SU-DHL-6 (cell line): ENCODE measurements at regions not wholly inside any gene's neighbourhood (a gene's known extent, or its start where the extent isn't known, plus 50 kb on each side); places are given as distances from the start of the nearest gene placed in this dataset.

Experiments used
- H2AFZ ChIP-seq: fragments of 200-600 bp; sonication (generic); 2 replicates; pipeline ENCODE4 v1.6.1; 2014; ENCODE audit warnings: low read depth, mild to moderate bottlenecking, moderate library complexity, mixed read lengths, antibody characterized with exemption, low read length; ENCODE audit not compliant: severe bottlenecking
- H3F3A ChIP-seq: fragments of 200-600 bp; shearing (Covaris generic); 2 replicates; pipeline ENCODE4 v1.6.0; 2016; ENCODE audit warnings: antibody characterized with exemption, mild to moderate bottlenecking; ENCODE audit not compliant: insufficient read depth
- H3K27ac ChIP-seq: fragments of 200-600 bp; sonication (generic); 2 replicates; pipeline ENCODE4 v1.5.1; 2016; ENCODE audit warnings: low read depth, mild to moderate bottlenecking, low read length, moderate library complexity, mixed read lengths
- H3K27me3 ChIP-seq: fragments of 200-600 bp; sonication (generic), shearing (Covaris generic); 2 replicates; pipeline ENCODE4 v1.6.0; 2014; ENCODE audit warnings: mild to moderate bottlenecking, low read length
- H3K36me3 ChIP-seq: fragments of 200-600 bp; sonication (generic); 2 replicates; pipeline ENCODE4 v1.6.1; 2014; ENCODE audit warnings: mild to moderate bottlenecking, low read length, mixed read lengths
- H3K4me2 ChIP-seq: fragments of 300-600, 200-600 bp; shearing (Covaris generic), sonication (generic); 2 replicates; pipeline ENCODE4 v1.6.0; 2014; ENCODE audit warnings: low read length, low read depth, mild to moderate bottlenecking; ENCODE audit not compliant: poor library complexity, severe bottlenecking
- H3K4me3 ChIP-seq: fragments of 200-600 bp; sonication (generic); 2 replicates; pipeline ENCODE4 v1.5.1; 2014; ENCODE audit warnings: antibody characterized with exemption, low read length, mild to moderate bottlenecking, mixed read lengths; ENCODE audit not compliant: insufficient read depth, poor library complexity, severe bottlenecking
- H3K79me2 ChIP-seq: fragments of 200-600 bp; sonication (generic); 2 replicates; pipeline ENCODE4 v1.6.1; 2014; ENCODE audit warnings: mild to moderate bottlenecking, low read length, moderate library complexity; ENCODE audit not compliant: insufficient read depth
- H3K9ac ChIP-seq: fragments of 200-600 bp; sonication (generic); 2 replicates; pipeline ENCODE4 v1.7.0; 2014; ENCODE audit warnings: mild to moderate bottlenecking, low read length
- H3K9me2 ChIP-seq: fragments of 200-600 bp; sonication (generic); replicated peaks from 2 replicates; pipeline ENCODE4 v1.6.1; 2014; ENCODE audit warnings: low read length; ENCODE audit not compliant: insufficient read depth
- H3K9me3 ChIP-seq: fragments of 200-600 bp; sonication (generic); 2 replicates; pipeline ENCODE4 v1.6.1; 2014; ENCODE audit warnings: low read length, mixed read lengths; ENCODE audit not compliant: insufficient read depth
- H4K20me1 ChIP-seq: fragments of 200-600 bp; sonication (generic); 2 replicates; pipeline ENCODE4 v1.6.1; 2014; ENCODE audit warnings: low read depth, mild to moderate bottlenecking, antibody characterized with exemption, low read length, moderate library complexity, mixed read lengths
- EZH2phosphoT487 ChIP-seq: fragments of 200-600 bp; sonication (generic), shearing (Covaris generic); conservative IDR thresholded peaks from 2 replicates; pipeline ENCODE4 v1.6.1; 2018; ENCODE audit warnings: mild to moderate bottlenecking, antibody characterized with exemption, low read length, moderate library complexity, mixed read lengths
- TF ChIP-seq, protein P1 (sequence below): fragments of 200-600 bp; sonication (generic); IDR thresholded peaks from one replicate; pipeline ENCODE4 v1.5.1; 2017; ENCODE audit warnings: antibody characterized with exemption, mild to moderate bottlenecking, low read length, moderate library complexity; ENCODE audit not compliant: insufficient read depth, poor library complexity, severe bottlenecking

DNA sequence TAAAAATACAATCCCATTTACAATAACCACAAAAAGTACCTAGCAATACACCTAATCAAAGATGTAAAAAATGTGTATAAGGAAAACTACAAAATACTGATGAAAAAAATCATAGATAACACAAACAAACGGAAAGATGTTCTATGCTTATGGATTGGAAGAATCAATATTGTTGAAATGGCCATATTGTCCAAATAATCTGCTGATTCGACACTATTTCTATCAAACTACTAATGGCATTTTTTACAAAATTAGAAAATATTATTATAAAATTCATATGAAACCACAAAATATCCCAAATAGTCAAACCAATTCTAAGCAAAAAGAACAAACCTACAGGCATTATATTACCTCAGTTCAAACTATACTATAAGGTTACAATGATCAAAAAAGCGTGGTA is 978.3 kb upstream of the MAP3K7 start:
- H3K36me3 ChIP-seq = no peaks in the 10 kb centered on the region
- H2AFZ ChIP-seq = no peak overlapping the region
- H3K9ac ChIP-seq = no peak overlapping the region
- no peak overlapping the region for H3K4me3 ChIP-seq
- no peaks in the 10 kb centered on the region for H3F3A ChIP-seq
- no peaks in the 10 kb centered on the region for H4K20me1 ChIP-seq
- H3K79me2 ChIP-seq = no peaks in the 10 kb centered on the region
- H3K27me3 ChIP-seq = no peaks in the 10 kb centered on the region
- TF ChIP-seq, protein P1, sequence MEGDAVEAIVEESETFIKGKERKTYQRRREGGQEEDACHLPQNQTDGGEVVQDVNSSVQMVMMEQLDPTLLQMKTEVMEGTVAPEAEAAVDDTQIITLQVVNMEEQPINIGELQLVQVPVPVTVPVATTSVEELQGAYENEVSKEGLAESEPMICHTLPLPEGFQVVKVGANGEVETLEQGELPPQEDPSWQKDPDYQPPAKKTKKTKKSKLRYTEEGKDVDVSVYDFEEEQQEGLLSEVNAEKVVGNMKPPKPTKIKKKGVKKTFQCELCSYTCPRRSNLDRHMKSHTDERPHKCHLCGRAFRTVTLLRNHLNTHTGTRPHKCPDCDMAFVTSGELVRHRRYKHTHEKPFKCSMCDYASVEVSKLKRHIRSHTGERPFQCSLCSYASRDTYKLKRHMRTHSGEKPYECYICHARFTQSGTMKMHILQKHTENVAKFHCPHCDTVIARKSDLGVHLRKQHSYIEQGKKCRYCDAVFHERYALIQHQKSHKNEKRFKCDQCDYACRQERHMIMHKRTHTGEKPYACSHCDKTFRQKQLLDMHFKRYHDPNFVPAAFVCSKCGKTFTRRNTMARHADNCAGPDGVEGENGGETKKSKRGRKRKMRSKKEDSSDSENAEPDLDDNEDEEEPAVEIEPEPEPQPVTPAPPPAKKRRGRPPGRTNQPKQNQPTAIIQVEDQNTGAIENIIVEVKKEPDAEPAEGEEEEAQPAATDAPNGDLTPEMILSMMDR = no peak
- no peak for TF ChIP-seq EZH2phosphoT487
- H3K27ac ChIP-seq = no peak overlapping the region
- no peaks in the 10 kb centered on the region for H3K9me2 ChIP-seq
- no peaks in the 10 kb centered on the region for H3K9me3 ChIP-seq
- no peak overlapping the region for H3K4me2 ChIP-seq

DNA sequence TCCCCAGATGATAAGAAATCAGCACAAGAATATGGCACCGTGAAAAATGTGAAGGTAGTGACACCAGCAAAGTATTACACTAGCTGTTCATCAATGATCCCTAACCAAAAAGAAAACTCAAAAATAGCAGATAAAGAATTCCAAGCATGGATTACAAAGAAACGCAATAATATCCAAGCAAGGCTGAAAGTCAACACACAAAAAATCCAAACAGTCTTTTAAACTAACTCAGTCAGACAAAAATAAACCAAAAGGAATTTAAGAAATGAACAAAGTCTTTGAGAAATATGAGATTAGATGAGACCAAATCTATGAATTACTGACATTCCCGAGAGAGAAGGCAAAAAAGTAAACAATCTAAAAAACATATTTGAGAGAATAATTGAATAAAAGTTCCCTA is 976.1 kb upstream of the MAP3K7 start:
- Histone ChIP-seq H3K79me2 (no peaks in the 10 kb centered on the region), H3K4me3 (no peak overlapping the region), H3K36me3 (no peaks in the 10 kb centered on the region), H3K9me2 (no peaks in the 10 kb centered on the region), H2AFZ (no peak overlapping the region), H4K20me1 (no peaks in the 10 kb centered on the region), H3F3A (no peaks in the 10 kb centered on the region), H3K27ac (no peak overlapping the region), H3K9ac (no peak overlapping the region), H3K9me3 (no peaks in the 10 kb centered on the region), H3K4me2 (no peak overlapping the region), H3K27me3 (no peaks in the 10 kb centered on the region)
- TF ChIP-seq, protein P1 = no peak
- TF ChIP-seq EZH2phosphoT487 = no peak

DNA sequence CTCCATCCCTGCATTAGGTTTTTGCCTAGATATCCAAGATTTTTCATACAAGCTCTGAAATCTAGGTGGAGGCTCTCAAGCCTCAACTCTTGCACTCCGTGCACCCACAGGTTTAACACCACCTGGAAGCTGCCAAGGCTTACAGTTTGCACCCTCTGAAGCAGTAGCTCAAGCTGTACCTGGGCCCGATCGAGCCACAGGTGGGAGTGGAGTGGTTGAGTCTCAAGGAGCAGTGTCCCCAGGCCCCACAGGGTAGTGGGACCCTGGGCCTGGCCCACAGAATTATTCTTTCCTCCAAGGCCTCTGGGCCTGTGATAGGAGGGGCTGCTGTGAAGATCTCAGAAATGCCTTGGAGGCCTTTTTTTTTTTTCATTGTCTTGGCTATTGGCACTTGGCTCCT is 973.5 kb upstream of the MAP3K7 start:
- Histone ChIP-seq H3F3A (no peaks in the 10 kb centered on the region), H3K36me3 (no peaks in the 10 kb centered on the region), H3K27ac (no peak overlapping the region), H4K20me1 (no peaks in the 10 kb centered on the region), H2AFZ (no peak overlapping the region), H3K9me2 (no peaks in the 10 kb centered on the region), H3K4me3 (no peak overlapping the region), H3K4me2 (no peak overlapping the region), H3K79me2 (no peaks in the 10 kb centered on the region), H3K9me3 (no peaks in the 10 kb centered on the region), H3K9ac (no peak overlapping the region), H3K27me3 (no peaks in the 10 kb centered on the region)
- TF ChIP-seq, protein P1 = no peak
- TF ChIP-seq EZH2phosphoT487 = no peak
